ENCODE measurements at regions not wholly inside any gene's neighbourhood (a gene's known extent, or its start where the extent isn't known, plus 50 kb on each side); places are given as distances from the start of the nearest gene placed in this dataset.

DNA sequence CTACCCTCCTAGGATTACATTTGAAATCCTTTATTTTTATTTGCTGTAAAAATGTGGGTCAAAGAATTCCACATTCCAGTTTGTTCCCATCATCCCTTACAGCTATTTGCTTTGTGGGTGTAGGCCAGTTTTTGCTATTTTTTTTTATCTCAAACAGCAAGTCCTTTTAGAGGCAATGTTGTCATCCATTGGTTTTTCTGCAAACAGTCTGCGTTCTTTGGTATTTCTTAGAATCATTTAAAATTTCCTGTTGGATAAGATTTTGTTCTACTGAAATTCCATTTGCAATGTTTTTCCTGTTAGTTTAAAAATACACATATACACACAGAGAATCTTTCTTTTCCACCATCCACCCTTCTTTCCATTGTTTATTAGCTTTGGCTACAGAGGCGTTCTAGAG is 53.3 kb upstream of the STK38L start:
- no peak for ATAC-seq
- H3K27me3 Mint-ChIP-seq (ENCODE audit: low read depth): no peaks in the 10 kb centered on the region

DNA sequence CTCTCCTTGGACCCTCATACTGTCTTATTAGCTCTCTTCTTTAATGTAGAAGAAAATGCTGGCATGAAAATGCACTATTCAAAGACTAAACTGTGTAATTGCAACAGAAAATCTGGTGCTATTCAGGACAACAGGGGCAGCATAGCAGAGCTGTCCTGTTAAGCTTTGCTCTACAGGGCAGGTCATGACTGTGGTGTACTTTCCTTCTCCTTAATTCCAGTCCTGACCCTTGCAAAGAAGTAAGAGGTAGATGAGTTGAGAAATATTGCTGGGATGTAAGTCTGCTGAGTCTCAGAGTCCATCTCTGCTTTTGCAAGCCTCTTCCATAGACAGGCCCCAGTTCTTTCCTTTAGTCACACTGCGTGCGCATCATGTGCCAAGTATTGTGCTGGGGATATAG is 52.6 kb upstream of the STK38L start:
- H3K4me3 Mint-ChIP-seq: no peak overlapping the region
- no peaks in the 10 kb centered on the region for H3K9me3 Mint-ChIP-seq
- H3K27me3 Mint-ChIP-seq (ENCODE audit: low read depth): no peaks in the 10 kb centered on the region
- H3K36me3 Mint-ChIP-seq (ENCODE audit: insufficient read depth): peaks cover 2% of the 10 kb centered on the region
- no peak for ATAC-seq
- H3K4me1 Mint-ChIP-seq (ENCODE audit: low read depth): no peaks in the 10 kb centered on the region
- no peak for DNase-seq

More for the DNA sequence above, 53.3 kb upstream of the STK38L start:
- H3K4me3 Mint-ChIP-seq: no peak overlapping the region
- no peak for DNase-seq
- peaks cover 4% of the 10 kb centered on the region for H3K4me1 Mint-ChIP-seq (ENCODE audit: low read depth)
- H3K36me3 Mint-ChIP-seq (ENCODE audit: insufficient read depth): peaks cover 2% of the 10 kb centered on the region
- H3K9me3 Mint-ChIP-seq: no peaks in the 10 kb centered on the region

DNA sequence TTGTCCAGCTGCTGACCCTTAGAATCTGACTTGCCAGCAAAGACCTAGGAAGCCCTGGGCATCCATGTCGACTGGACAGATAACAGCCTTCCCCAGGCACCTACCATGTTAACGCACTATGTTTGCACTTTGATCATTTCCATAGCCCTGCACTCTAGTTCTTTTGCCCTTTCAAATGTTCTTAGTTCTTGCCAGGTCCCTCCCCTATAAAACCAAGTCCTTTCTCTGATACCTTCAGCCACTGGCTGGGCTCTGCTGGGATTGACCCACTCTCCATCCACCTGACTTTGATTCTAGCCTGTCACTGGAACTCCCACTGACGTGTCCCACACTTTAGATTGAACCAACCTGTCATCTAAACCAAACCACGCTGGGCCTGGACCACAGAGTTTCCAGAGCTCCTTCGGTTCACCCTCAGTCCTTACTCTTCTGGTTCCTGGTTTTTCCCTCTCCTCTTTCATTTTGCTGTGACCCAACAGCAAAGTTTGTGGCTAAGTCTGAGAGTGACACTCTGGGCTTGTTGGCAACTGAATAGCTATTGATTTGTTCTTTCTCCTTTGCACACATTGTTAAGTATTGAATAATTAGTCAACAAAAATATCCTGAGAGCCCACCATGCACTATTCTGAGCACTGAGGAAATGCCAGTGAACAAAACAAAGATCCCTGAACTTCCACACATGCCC is 51.8 kb upstream of the STK38L start:
- ATAC-seq: no peak
- H3K9me3 Mint-ChIP-seq: no peaks in the 10 kb centered on the region

DNA sequence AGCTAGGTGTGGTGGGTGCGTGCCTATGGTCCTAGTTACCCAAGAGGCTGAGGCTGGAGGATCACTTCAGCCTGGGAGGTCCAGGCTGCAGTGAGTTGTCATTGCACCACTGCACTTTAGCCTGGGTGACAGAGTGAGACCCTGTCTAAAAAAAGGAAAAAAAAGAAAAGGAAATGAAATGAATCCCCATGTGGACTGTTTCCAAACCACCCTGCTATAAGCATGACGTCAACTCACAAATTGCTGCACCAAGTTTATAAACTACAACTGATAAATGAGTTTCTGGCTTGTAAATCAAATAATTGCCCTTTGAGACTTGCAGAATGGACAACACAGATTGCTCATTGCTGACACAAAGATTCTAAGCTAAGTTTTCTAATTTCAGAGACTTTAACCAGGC is 51.0 kb upstream of the STK38L start:
- no peak overlapping the region for H3K4me3 Mint-ChIP-seq
- H3K36me3 Mint-ChIP-seq (ENCODE audit: insufficient read depth): peaks cover 2% of the 10 kb centered on the region
- no peak for DNase-seq
- no peaks in the 10 kb centered on the region for H3K27me3 Mint-ChIP-seq (ENCODE audit: low read depth)
- no peaks in the 10 kb centered on the region for H3K9me3 Mint-ChIP-seq
- no peaks in the 10 kb centered on the region for H3K4me1 Mint-ChIP-seq (ENCODE audit: low read depth)
- no peak for ATAC-seq

More for the DNA sequence above, 51.8 kb upstream of the STK38L start:
- Mint-ChIP-seq H3K36me3 (ENCODE audit: insufficient read depth) (peaks cover 2% of the 10 kb centered on the region), H3K27me3 (ENCODE audit: low read depth) (no peaks in the 10 kb centered on the region), H3K4me3 (no peak overlapping the region), H3K4me1 (ENCODE audit: low read depth) (no peaks in the 10 kb centered on the region)
- DNase-seq: no peak

DNA sequence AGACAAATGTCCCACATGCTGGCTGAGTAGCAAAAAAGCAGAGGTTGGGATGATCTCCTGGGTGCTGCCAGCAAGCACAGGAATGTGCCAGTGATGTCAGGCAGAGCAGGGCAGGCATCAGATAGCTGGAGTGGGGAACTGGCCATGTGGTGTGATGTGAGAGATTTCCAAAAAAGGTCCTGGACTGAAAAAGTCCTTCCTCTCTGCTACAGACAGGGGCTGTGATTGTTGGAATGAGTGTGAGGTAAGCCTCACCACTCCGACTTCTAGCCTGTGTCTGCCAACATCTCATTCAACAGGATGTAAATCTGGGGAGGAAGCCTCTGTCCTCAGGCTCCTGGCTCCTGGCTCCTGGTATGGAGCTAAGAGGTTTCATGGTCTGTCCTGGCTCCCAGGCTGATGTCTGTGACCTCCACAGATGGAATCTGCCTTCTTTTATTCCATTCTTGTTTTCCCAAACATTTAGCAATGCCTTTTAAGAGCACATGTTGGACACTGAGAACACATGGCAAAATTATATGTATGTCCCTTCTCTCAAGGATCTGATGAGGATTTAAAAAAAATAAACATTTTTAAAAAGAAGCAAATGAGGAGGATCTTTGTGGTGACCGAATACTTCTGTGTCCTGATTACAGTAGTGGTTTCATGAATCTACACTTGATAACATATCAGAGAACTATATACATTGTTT is 50.1 kb upstream of the STK38L start:
- Mint-ChIP-seq H3K4me1 (ENCODE audit: low read depth) (no peaks in the 10 kb centered on the region), H3K4me3 (no peak overlapping the region), H3K9me3 (no peaks in the 10 kb centered on the region), H3K36me3 (ENCODE audit: insufficient read depth) (no peaks in the 10 kb centered on the region), H3K27me3 (ENCODE audit: low read depth) (no peaks in the 10 kb centered on the region)
- ATAC-seq (no peak), DNase-seq (no peak)
